ENCODE measurements at regions not wholly inside any gene's neighbourhood (a gene's known extent, or its start where the extent isn't known, plus 50 kb on each side); places are given as distances from the start of the nearest gene placed in this dataset.

DNA sequence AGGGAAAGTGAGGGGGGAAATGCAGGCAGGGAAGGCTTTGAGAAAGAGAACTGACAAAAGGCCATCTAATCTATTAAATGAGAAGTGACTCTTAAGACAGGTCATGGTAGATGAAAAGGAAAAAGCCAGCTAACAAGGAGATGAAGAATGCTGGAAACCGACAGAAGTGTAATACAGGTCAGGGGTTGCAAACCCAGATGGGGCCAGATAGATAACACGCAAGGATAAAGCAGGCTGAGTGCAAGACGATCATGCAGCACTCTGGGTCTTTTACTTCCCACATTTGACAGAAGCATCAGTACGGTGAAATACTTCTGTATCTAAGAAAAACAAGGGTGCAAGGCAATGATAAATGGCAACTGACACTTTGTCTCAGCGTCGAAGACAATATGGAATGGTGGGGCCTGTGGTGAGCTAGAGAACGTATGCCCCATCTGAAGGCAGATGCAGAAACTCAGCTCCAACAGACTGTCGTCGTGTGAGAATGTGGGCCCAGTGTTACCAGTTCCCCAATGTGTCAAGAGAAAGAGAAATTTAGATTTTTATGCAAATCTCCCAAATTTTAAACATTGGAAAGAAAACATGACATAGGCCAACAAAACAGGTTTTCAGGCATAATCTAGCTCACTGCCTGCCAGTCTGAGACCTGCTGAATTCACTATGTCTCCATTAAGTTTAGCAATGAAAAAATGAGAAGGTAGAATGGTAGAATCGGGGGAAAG is 187.4 kb downstream of the PHLDA1 start:
- H3K4me1 Mint-ChIP-seq, result no peaks in the 10 kb centered on the region

More for the DNA sequence above, 187.4 kb downstream of the PHLDA1 start:
- Histone ChIP-seq H3K79me2 (replicated peaks; ENCODE audit: insufficient read depth) (no peaks in the 10 kb centered on the region), H3K36me3 (ENCODE audit: insufficient read depth) (no peaks in the 10 kb centered on the region), H2AFZ (0 out of 2 replicates have a peak overlapping the region, but pooled peaks have one; percentile 21), H3K27ac (ENCODE audit: low read depth) (no peak overlapping the region), H3K4me2 (no peak overlapping the region), H3F3A (replicated peaks; ENCODE audit: low read depth) (no peaks in the 10 kb centered on the region), H3K27me3 (ENCODE audit: insufficient read depth) (no peaks in the 10 kb centered on the region), H3K4me3 (no peak overlapping the region), H4K20me1 (replicated peaks; ENCODE audit: insufficient read depth) (no peaks in the 10 kb centered on the region), H3K4me1 (ENCODE audit: insufficient read depth) (no peaks in the 10 kb centered on the region), H3K9me2 (ENCODE audit: insufficient read depth) (peaks cover 7% of the 10 kb centered on the region; the same call in 1 of the 2 replicates)
- no peak overlapping the region for H3K27ac Mint-ChIP-seq
- H3K27me3 Mint-ChIP-seq (ENCODE audit: insufficient read depth, low read depth, poor library complexity), result peaks cover 1% of the 10 kb centered on the region
- no peak overlapping the region for H3K4me3 Mint-ChIP-seq
- DNase-seq (ENCODE audit: low spot score), result no peak
- no peak for ATAC-seq
- no peaks in the 10 kb centered on the region for H3K36me3 Mint-ChIP-seq (ENCODE audit: low read depth)
- TF ChIP-seq, protein P1, sequence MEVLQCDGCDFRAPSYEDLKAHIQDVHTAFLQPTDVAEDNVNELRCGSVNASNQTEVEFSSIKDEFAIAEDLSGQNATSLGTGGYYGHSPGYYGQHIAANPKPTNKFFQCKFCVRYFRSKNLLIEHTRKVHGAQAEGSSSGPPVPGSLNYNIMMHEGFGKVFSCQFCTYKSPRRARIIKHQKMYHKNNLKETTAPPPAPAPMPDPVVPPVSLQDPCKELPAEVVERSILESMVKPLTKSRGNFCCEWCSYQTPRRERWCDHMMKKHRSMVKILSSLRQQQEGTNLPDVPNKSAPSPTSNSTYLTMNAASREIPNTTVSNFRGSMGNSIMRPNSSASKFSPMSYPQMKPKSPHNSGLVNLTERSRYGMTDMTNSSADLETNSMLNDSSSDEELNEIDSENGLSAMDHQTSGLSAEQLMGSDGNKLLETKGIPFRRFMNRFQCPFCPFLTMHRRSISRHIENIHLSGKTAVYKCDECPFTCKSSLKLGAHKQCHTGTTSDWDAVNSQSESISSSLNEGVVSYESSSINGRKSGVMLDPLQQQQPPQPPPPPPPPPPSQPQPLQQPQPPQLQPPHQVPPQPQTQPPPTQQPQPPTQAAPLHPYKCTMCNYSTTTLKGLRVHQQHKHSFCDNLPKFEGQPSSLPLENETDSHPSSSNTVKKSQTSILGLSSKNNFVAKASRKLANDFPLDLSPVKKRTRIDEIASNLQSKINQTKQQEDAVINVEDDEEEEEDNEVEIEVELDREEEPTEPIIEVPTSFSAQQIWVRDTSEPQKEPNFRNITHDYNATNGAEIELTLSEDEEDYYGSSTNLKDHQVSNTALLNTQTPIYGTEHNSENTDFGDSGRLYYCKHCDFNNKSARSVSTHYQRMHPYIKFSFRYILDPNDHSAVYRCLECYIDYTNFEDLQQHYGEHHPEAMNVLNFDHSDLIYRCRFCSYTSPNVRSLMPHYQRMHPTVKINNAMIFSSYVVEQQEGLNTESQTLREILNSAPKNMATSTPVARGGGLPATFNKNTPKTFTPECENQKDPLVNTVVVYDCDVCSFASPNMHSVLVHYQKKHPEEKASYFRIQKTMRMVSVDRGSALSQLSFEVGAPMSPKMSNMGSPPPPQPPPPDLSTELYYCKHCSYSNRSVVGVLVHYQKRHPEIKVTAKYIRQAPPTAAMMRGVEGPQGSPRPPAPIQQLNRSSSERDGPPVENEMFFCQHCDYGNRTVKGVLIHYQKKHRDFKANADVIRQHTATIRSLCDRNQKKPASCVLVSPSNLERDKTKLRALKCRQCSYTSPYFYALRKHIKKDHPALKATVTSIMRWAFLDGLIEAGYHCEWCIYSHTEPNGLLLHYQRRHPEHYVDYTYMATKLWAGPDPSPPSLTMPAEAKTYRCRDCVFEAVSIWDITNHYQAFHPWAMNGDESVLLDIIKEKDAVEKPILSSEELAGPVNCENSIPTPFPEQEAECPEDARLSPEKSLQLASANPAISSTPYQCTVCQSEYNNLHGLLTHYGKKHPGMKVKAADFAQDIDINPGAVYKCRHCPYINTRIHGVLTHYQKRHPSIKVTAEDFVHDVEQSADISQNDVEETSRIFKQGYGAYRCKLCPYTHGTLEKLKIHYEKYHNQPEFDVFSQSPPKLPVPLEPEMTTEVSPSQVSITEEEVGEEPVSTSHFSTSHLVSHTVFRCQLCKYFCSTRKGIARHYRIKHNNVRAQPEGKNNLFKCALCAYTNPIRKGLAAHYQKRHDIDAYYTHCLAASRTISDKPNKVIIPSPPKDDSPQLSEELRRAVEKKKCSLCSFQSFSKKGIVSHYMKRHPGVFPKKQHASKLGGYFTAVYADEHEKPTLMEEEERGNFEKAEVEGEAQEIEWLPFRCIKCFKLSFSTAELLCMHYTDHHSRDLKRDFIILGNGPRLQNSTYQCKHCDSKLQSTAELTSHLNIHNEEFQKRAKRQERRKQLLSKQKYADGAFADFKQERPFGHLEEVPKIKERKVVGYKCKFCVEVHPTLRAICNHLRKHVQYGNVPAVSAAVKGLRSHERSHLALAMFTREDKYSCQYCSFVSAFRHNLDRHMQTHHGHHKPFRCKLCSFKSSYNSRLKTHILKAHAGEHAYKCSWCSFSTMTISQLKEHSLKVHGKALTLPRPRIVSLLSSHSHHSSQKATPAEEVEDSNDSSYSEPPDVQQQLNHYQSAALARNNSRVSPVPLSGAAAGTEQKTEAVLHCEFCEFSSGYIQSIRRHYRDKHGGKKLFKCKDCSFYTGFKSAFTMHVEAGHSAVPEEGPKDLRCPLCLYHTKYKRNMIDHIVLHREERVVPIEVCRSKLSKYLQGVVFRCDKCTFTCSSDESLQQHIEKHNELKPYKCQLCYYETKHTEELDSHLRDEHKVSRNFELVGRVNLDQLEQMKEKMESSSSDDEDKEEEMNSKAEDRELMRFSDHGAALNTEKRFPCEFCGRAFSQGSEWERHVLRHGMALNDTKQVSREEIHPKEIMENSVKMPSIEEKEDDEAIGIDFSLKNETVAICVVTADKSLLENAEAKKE (CRISPR knock-in tag; IDR thresholded peaks at IDR 0.05), result no peak
- TF ChIP-seq ZNF114 (CRISPR knock-in tag; IDR thresholded peaks at IDR 0.05) (no peak), STAT1 (IDR thresholded peaks at IDR 0.05; ENCODE audit: unreplicated experiment) (no peak), POLR2AphosphoS5 (IDR thresholded peaks at IDR 0.05; ENCODE audit: low read depth) (no peak), EZH2 (IDR thresholded peaks at IDR 0.05; ENCODE audit: low read depth, unreplicated experiment) (no peak)
- TF ChIP-seq, protein P2, sequence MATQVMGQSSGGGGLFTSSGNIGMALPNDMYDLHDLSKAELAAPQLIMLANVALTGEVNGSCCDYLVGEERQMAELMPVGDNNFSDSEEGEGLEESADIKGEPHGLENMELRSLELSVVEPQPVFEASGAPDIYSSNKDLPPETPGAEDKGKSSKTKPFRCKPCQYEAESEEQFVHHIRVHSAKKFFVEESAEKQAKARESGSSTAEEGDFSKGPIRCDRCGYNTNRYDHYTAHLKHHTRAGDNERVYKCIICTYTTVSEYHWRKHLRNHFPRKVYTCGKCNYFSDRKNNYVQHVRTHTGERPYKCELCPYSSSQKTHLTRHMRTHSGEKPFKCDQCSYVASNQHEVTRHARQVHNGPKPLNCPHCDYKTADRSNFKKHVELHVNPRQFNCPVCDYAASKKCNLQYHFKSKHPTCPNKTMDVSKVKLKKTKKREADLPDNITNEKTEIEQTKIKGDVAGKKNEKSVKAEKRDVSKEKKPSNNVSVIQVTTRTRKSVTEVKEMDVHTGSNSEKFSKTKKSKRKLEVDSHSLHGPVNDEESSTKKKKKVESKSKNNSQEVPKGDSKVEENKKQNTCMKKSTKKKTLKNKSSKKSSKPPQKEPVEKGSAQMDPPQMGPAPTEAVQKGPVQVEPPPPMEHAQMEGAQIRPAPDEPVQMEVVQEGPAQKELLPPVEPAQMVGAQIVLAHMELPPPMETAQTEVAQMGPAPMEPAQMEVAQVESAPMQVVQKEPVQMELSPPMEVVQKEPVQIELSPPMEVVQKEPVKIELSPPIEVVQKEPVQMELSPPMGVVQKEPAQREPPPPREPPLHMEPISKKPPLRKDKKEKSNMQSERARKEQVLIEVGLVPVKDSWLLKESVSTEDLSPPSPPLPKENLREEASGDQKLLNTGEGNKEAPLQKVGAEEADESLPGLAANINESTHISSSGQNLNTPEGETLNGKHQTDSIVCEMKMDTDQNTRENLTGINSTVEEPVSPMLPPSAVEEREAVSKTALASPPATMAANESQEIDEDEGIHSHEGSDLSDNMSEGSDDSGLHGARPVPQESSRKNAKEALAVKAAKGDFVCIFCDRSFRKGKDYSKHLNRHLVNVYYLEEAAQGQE (IDR thresholded peaks at IDR 0.05; ENCODE audit: unreplicated experiment), result no peak
- TF ChIP-seq, protein P3, sequence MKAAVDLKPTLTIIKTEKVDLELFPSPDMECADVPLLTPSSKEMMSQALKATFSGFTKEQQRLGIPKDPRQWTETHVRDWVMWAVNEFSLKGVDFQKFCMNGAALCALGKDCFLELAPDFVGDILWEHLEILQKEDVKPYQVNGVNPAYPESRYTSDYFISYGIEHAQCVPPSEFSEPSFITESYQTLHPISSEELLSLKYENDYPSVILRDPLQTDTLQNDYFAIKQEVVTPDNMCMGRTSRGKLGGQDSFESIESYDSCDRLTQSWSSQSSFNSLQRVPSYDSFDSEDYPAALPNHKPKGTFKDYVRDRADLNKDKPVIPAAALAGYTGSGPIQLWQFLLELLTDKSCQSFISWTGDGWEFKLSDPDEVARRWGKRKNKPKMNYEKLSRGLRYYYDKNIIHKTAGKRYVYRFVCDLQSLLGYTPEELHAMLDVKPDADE (IDR thresholded peaks at IDR 0.05), result no peak
- TF ChIP-seq, protein P4, sequence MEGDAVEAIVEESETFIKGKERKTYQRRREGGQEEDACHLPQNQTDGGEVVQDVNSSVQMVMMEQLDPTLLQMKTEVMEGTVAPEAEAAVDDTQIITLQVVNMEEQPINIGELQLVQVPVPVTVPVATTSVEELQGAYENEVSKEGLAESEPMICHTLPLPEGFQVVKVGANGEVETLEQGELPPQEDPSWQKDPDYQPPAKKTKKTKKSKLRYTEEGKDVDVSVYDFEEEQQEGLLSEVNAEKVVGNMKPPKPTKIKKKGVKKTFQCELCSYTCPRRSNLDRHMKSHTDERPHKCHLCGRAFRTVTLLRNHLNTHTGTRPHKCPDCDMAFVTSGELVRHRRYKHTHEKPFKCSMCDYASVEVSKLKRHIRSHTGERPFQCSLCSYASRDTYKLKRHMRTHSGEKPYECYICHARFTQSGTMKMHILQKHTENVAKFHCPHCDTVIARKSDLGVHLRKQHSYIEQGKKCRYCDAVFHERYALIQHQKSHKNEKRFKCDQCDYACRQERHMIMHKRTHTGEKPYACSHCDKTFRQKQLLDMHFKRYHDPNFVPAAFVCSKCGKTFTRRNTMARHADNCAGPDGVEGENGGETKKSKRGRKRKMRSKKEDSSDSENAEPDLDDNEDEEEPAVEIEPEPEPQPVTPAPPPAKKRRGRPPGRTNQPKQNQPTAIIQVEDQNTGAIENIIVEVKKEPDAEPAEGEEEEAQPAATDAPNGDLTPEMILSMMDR (conservative IDR thresholded peaks at IDR 0.05; ENCODE audit: low read depth in 2 of 2), result no peak
- no peaks in the 10 kb centered on the region; the same call in 2 of the 3 replicates for H3K9me3 Mint-ChIP-seq

All from GM23338 (cell line).